GM18867 (cell line): ENCODE measurements at regions not wholly inside any gene's neighbourhood (a gene's known extent, or its start where the extent isn't known, plus 50 kb on each side); places are given as distances from the start of the nearest gene placed in this dataset.
"Not testable (repeated sequence)": the region's sequence is repeated elsewhere in the genome, so short reads cannot be mapped to it uniquely, and the experiment has no call there.

Experiments
- ATAC-seq: cut with Tn5 transposase; IDR thresholded peaks from one replicate; pipeline ENCODE4 v1.9.1; 2021; ENCODE audit warnings: mild to moderate bottlenecking, moderate library complexity; ENCODE audit not compliant: unreplicated experiment

DNA sequence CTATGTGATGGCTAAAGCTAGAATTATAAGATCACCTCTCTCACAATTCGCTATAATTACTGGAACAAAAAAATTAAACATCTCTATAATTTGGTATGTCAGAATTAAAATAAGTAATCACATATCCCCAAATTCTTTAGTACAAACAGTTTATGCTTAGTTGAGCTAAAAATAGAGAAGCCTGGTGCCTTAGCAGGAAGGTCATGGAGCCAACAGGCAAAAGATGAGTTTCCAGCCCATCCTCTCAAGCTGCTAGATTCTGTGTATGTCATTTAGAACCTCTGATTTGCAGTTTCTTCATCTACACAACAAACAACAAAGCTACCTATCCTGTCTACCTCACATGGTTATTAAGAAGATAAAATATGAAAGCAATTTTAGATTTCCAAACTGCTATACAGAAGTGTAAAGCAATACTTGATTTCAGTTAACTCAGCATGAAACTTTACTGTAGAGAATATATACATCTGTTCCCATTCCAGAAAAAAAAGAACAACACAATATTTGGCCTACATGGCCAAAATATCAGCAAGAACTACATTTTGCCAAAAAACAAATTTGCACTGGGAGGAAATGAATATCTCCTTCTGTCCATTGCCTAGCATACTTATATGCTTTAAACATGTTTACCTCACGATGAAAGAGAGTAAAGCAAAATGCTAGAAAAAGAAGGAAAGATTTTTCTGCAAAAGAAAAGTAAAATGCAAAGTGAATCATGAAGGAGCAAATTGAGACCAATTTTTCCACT lies 294.0 kb upstream of the MIR17HG start:
- ATAC-seq, result no peak

DNA sequence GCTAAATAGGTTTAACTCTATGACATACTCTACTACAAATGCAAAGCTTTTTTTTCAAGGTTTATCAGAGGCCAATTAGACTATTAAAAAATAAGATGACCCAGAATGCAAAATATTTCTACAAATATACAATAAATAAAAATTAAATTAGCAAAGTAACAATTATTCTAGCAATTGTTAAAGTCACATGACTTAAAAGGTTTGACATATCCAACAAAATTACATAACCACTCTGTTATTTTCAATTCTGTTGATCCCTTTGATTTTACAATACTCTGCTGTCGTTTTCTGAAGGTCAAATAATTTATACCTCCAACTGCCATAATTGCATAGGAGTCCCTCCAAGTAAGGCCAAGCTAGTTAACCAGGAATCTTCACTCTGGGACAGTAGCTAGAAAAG lies 292.6 kb upstream of the MIR17HG start:
- no peak for ATAC-seq

DNA sequence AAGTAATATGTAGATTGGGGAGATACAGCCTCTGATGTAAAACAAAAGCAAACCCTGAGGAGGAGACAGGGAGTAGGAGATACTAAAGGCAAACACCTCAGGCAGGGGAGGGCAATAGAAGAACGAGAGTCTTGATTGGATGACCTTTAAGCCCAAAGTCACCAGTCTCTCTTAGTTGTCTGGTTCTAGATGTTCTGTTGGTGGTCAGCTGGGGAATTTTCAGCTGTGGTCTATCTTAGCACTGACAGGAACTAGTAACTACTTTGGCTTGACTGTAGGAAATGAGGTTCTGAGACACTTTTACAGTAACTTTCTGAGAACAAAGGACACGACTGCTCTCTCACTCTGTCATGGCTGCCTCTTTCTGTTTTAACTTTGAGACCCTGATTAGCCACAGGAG lies 290.7 kb upstream of the MIR17HG start:
- ATAC-seq, result peak; percentile 91

DNA sequence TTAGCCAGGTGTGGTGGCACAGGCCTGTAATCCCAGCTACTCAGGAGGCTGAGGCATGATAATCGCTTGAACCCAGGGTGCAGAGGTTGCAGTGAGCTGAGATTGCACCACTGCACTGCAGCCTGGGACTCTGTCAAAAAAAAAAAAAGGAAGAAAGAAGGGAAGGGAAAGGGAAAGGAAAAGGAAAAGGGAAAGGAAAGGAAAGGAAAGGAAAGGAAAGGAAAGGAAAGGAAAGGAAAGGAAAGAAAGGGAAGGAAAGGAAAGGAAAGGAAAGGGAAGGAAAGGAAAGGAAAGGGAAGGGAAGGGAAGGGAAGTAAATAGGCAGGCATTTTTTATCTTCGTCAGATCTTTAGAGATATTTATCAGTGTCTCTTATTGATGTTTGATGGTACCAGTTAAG lies 290.0 kb upstream of the MIR17HG start:
- ATAC-seq, result not testable (repeated sequence)

DNA sequence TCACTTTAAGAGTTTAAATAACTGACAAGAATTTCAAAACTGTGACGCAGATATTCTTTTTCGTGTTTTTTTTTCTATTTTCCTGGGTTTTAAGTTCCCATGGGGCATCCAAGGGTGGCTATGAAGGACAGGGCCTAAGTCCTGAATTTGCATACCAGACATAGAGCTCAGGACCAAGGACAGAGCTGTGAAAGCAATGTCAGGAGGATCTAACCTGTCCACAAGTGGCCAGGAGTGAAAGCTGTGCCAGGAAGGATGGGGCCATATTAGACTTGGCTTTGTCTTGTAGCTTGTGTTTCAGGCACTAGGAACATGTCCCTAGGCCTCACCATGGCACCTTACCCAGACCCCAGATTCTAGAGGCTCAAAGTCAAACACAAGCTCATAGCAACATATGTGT lies 289.4 kb upstream of the MIR17HG start:
- ATAC-seq, result no peak

DNA sequence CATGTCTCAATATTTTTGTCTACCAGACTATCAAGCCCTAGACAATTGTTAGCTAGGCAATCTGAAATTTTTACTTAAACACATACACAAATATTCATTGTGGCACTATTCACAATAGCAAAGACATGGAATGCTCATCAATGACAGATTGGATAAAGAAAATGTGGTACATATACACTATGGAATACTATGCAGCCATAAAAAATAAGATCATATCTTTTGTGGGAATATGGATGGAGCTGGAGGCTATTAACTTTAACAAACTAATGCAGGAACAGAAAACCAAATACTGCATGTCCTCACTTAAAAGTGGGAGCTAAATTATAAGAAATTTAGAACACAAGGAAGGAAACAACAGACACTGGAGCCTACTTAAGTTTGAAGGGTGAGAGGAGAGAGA lies 288.6 kb upstream of the MIR17HG start:
- ATAC-seq, result no peak

DNA sequence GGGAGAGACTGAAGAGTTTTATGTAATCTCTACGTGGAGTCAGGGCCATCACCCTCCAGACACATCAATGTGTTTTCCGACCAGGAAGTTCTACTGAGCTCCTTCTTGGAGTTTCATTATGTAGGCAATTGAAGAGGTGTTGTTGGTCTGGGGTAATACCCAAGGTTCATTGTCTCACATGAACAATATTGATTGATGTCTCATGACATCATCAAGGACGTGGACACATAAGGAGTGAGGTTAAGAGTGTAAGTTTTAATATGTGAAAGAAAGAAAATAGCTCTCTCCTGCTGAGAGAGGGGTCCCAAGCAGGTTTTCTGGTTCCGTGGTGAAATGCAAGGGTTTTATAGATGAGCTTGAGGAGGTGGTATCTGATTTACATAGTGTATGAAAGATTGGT lies 280.7 kb upstream of the MIR17HG start:
- ATAC-seq, result no peak

DNA sequence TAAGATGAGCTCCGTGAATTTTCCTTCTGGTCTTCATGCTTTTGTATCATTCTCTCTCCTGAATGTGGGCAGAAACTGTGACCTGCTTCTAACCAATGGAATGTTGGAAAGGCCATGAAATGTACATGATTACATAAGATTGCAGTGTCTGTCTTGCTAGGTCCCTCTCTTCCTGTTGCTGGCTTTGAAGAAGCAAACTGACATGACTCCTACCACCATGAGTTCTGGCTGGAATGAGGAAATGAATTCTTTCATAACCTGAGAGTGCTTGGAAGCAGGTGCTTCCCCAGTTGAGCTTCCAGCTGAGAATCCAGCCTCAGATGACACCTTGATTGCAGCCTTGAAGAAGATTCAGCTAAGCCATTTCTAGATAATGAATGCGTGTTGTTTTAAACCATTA lies 275.0 kb upstream of the MIR17HG start:
- ATAC-seq, result no peak

DNA sequence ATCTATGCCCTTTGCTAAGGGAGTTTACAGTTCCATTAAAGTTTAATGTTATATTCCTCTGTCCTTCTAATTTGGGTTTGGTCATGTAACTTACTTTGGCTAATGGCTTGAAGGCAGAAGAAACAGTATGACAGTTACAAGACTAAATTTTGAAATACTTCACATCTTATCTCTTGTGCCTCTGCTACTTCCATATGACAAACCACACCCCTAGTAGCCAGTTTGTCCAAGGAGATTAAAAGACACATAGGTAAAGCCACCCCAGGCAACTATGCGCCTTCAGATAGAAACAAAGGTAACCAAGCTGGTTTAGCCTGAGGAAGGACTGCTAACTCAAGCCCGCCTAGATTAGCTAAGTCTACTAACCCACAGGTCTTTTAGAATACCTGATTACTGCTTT lies 273.4 kb upstream of the MIR17HG start:
- ATAC-seq, result no peak

DNA sequence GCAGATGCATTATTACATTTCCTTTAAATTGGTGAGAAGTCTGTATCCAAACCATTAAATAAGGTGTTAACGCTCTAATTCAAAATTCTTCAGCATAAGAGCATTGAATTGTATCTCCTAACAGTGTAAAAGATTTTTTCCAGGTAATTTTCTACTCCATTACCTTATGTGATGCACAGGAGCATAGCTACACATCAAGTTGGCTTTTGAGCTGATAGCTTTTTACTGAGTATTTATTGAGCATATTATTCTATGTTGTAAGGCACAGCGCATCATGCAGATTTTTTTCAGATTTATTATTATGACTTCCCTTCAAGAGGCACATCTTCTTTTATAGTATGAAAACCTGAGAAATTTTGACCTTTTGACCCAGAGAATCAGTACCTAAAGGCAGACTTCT lies 270.7 kb upstream of the MIR17HG start:
- no peak for ATAC-seq

DNA sequence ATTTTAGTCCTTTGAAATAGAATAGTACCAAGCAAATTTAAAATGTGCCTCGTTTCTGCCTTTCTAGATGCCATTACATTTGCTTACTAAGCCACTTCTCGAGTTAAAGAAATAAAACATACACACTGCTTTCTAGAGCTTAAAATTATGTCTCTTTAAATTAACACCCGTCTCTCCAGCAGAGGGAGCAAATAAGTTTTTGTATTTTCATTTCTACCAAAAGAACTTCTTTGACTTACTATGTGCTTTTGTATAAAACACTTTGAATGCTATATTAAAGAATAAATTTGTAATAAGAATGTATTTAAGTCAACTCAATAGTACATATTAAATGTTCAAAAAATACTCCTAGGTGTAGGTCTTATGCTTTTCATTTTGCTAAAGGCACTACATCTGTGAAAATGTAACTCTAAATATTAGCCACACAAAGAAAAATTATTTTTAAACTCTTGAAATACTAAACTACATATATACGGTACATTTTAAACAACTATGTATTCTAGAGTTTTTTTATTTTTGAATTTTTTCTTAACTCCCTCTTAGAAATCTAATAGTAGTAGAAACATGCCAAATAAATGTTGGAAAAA lies 269.3 kb upstream of the MIR17HG start:
- no peak for ATAC-seq

DNA sequence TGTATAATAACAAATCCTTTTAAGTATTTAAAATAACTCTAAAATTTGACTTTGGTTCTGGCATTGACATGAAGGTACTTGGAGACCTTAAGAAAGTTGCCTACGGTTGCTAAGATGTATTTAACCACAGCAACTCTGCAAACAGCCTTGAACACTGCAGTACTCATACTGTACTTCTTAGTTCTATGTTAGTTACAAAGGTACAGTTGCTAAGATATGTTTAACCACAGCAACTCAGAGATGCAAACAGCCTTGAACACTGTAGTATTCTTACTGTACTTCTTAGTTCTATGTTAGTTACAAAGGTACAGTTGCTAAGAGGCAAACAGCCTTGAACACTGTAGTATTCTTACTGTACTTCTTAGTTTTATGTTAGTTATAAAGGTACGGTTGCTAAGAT lies 268.3 kb upstream of the MIR17HG start:
- peak; percentile 55 for ATAC-seq

DNA sequence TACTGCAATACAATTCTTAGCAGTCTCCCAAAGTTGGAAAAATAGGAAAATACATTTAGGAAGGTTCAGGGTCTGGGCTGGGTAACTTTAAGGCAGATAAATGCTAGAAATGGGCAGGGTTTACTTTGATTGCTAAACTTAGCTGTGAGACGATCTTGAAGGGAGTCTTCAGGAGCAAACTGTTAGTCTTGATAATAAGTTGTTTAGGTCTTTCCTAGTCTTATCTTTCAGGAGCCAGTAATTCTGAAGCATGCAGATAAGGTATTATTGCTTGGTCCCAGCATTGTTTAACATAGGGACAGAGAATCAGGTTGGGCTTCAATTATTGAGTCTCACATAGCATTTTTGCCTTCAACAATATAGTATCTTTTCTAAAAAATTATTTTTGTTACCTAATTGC lies 262.4 kb upstream of the MIR17HG start:
- ATAC-seq, result no peak

DNA sequence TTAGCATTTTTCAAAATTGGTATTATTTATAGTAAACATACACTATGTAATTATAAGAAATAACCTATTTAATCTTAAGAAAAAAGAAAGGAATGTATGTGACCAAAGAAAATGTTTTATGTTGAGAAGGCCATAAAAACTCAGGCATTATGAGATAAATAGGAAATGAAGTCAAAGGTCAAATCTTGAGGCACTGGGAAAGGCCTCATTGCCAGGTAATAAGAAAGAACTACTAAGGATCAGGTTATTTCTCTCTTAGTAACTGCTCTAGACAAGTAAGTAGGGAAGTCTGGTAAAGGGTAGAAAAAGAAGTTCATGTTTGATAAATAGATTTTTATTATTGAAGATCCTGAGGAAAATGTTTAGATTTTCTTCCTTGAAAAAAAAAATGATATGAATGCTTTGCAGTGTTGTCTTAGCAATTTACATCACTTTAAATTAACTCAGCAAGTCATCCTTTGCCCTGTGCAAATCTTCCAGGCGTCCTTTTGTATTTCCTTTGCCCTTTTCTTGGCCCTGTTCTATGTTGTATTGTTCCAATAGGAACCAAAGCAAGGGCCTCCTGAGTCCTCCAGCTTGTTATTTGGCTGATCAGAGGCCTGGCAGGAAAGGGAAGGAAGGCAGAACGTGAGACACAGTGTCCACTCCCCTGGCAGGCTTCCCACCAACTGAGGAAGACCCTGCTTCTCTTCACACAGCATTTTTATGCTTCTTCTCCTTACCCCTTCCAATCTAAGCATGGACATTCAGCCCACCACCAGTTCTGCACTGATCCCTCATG lies 260.4 kb upstream of the MIR17HG start:
- ATAC-seq, result no peak

DNA sequence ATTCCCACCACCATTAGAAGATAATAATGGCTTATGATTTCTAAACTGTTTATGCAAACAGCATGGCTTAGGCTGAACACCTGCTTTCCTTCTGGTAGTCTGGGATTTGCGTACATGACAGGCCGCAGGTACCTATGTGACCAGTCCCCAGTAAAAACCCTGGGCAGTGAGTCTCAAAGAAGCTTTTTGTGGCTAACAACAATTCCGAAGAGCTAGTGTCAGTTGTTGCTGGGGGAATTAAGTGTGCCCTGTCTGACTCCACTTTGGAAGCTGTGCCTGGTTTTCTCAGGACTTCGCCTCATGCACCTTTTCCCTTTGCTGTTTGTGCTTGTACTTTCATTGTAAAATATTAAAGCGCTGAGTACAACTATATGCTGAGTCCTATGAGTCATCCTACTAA lies 250.2 kb upstream of the MIR17HG start:
- no peak for ATAC-seq

DNA sequence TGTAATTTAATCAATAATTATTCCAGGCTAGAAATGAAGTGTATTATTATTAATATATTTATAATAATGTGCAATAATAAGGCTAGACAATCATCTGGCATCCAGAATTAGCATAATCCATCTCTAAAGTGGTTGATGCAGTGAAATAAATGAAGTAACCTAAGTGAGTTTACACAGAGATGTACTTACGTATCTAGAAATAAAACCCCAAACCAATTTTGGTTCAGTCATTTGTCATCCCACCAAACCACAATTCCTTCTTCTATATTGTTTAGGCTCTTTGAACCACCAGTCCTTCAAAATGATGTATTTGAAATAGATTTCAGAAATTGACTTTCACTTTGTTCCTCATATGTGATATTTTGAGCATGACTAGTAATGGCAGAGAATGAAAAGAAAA lies 247.6 kb upstream of the MIR17HG start:
- ATAC-seq, result no peak

DNA sequence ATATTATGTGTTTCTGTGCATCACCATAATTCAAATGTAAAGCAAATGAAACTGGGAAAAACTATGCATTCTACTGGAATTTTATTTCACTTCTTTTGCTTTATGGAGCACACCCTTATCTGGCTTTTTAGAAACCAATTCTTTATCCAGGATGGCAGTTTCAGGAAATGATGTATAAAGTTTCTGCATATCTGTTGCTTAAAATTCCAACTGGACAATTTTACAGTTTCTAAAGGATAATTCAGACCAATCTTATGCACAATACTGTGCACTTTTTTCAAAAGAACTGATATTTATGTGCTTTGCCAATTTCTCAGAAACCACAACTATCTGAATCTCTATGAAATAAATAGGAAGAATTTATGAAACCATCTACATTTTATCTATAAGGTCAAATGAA lies 246.5 kb upstream of the MIR17HG start:
- no peak for ATAC-seq

DNA sequence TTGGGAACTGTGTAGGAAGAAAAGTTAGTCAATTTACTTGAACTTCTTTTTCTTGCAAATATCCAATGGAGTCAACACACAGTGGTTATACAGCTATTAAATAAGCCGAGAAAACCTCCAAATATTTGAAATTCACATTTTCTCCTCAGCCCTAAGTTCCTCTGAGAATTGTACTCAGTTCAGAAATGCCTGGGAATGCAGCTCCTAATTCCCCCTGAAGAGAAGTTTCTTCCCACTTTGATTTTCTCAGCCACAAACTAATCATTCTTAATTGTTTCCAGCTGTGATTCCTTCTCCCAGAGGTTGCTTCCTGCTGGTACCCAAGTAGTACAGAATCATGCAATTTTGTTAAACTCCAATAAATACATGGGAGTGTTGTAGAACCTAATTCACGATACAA lies 246.1 kb upstream of the MIR17HG start:
- ATAC-seq, result no peak

DNA sequence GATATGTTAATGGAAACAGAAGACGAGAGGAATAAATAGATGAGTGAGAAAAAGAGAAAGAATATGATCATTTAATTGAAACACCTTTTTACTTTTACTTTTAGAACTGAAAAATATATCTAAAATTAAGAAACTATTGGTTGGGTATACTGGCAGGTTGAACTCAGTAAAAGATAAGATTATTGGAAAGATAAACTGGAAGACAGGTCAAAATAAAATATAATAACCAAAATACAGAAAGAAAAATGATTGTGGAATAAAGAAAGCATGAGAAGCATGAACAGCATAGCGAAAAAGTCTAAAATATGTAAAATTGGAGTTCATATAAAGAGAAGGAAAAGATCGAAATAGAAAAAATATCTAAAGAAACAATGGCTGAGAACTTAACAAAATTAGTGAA lies 242.2 kb upstream of the MIR17HG start:
- ATAC-seq, result no peak

DNA sequence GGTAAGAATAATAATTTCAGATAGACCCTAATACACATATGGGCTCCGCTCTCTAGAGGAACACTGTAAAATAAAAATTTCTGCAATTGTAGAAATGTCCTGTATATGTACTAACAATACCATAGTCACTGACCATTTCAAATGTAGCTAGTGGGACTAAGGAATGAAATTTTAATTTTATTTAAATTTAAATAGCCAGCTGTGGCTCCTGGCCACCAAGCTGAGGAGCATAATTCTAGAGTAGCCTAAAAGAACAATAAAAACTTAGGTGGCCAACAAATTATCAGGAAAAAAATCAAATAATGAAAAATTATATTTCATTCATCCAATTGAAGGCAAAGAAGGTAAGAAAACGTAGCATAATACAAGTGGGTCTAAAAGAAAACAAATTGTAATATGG lies 240.9 kb upstream of the MIR17HG start:
- no peak for ATAC-seq

DNA sequence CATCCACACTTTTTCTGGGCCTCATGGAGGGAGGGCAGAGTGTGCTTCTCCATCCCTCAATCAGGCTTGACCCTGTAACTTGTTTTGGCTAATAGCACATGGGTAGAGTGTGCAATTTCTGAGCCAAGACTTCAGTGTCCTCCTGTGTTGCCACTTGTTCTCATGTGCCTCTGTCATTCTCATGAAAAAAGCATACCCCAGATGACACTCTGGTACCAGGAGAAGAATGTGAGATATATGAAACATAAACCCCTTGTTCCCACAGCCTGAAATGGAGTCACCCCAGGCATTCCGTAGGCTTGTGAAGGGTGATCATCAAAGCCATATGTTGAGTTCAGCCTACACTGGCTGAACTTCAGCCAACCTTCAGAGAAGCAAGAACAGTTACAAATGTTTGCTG lies 239.2 kb upstream of the MIR17HG start:
- no peak for ATAC-seq

DNA sequence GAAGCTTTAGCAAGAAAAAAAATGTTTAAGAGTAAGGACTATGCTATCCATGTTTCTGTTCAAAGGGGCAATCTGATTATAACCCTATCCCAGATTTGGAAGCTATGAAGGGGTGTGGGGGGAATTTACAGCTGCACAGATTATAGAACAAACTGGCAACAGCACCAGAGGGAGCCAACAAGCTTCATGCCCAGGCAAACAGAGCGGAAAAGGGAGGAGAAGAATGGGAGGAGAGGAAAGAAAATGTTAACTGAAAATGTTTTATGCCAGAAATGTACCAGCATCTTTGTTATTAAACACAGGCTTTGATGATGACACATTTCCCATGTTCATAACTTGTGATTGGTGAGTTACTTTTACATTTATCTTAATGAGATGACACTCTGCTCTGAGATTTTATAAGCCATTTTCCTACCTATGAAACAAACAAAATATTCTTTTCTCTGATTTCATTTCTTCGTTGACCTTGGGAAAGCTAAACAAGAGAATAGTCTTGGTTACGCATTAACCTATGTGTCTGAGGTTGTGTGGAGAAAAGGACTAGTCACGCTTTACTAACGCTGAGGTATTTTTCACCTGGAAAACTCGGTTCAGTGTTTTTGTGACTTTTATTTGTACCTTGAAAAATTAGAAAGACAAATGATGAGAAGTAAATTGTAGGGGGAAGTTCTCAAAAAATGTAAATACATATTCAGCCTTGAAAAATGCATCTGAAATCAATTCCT lies 235.8 kb upstream of the MIR17HG start:
- ATAC-seq, result no peak
